GM12878 (cell line): ENCODE measurements at regions not wholly inside any gene's neighbourhood (a gene's known extent, or its start where the extent isn't known, plus 50 kb on each side); places are given as distances from the start of the nearest gene placed in this dataset.

Source experiments
- BCL3 ChIP-seq: IDR thresholded peaks from 2 replicates; pipeline ENCODE4 v1.6.1; 2011; ENCODE audit warnings: borderline replicate concordance, low read depth, mild to moderate bottlenecking, moderate library complexity, low read length; ENCODE audit not compliant: insufficient read depth, poor library complexity, severe bottlenecking
- CBX5 ChIP-seq: sonication (generic); IDR thresholded peaks from 2 replicates; pipeline ENCODE4 v1.6.1; 2016; ENCODE audit warnings: low read depth, moderate library complexity, mild to moderate bottlenecking, inconsistent platforms
- CHD2 ChIP-seq: IDR thresholded peaks from 2 replicates; pipeline ENCODE4 v1.6.1; 2011; ENCODE audit warnings: low read depth, low read length, improper control_type of control experiment, borderline replicate concordance
- CTCF ChIP-seq, 3 experiments: IDR thresholded peaks in 2 of 3; conservative IDR thresholded peaks in 1 of 3; 2 replicates each; pipeline ENCODE4 v1.5.1; 2011; ENCODE audit warnings: low read depth in 3 of 3, low read length in 3 of 3, mild to moderate bottlenecking in 3 of 3, control low read depth in 2 of 3, moderate library complexity in 2 of 3, inconsistent platforms in 1 of 3, mixed read lengths in 1 of 3; ENCODE audit not compliant: control insufficient read depth in 2 of 3, insufficient read depth in 1 of 3; ENCODE audit errors: extremely low read depth in 1 of 3
- EGR1 ChIP-seq, 2 experiments: IDR thresholded peaks; 1 replicate in 1 of 2; 2 replicates in 1 of 2; pipeline ENCODE4 v1.6.1; 2011 to 2012; ENCODE audit warnings: low read depth in 2 of 2, low read length in 2 of 2, borderline replicate concordance in 1 of 2, mild to moderate bottlenecking in 1 of 2, moderate library complexity in 1 of 2
- EP300 ChIP-seq, 2 experiments: fragments of 150-350 bp in 1 of 2; IDR thresholded peaks; 2 replicates each; pipeline ENCODE4 v1.6.1; 2011 to 2012; ENCODE audit warnings: low read depth in 2 of 2, low read length in 2 of 2, borderline replicate concordance in 1 of 2, improper control_type of control experiment in 1 of 2, inconsistent platforms in 1 of 2; ENCODE audit not compliant: control insufficient read depth in 1 of 2
- EZH2 ChIP-seq: IDR thresholded peaks from 2 replicates; pipeline ENCODE4 v1.6.1; 2012; ENCODE audit warnings: low read depth, mild to moderate bottlenecking, control low read depth, inconsistent platforms, low read length, borderline replicate concordance; ENCODE audit not compliant: control insufficient read depth
- MTA3 ChIP-seq: IDR thresholded peaks from 2 replicates; pipeline ENCODE4 v1.6.1; 2012; ENCODE audit warnings: low read length, inconsistent platforms, borderline replicate concordance
- NFIC ChIP-seq: IDR thresholded peaks from 2 replicates; pipeline ENCODE4 v1.6.1; 2012; ENCODE audit warnings: low read depth, mild to moderate bottlenecking, inconsistent platforms, low read length, moderate library complexity
- PAX5 ChIP-seq: IDR thresholded peaks from 2 replicates; pipeline ENCODE4 v1.6.1; 2011; ENCODE audit warnings: low read depth, low read length, borderline replicate concordance
- POLR2AphosphoS5 ChIP-seq: IDR thresholded peaks from 2 replicates; pipeline ENCODE4 v1.6.1; 2011; ENCODE audit warnings: mild to moderate bottlenecking, low read length, inconsistent platforms
- SRF ChIP-seq, 2 experiments: IDR thresholded peaks; 2 replicates each; pipeline ENCODE4 v1.6.1; 2011; ENCODE audit warnings: low read depth in 2 of 2, low read length in 2 of 2, mild to moderate bottlenecking in 1 of 2, moderate library complexity in 1 of 2
- ZNF274 ChIP-seq: IDR thresholded peaks from one replicate; pipeline ENCODE4 v1.8.0; 2011; ENCODE audit not compliant: insufficient read length, insufficient read depth

DNA sequence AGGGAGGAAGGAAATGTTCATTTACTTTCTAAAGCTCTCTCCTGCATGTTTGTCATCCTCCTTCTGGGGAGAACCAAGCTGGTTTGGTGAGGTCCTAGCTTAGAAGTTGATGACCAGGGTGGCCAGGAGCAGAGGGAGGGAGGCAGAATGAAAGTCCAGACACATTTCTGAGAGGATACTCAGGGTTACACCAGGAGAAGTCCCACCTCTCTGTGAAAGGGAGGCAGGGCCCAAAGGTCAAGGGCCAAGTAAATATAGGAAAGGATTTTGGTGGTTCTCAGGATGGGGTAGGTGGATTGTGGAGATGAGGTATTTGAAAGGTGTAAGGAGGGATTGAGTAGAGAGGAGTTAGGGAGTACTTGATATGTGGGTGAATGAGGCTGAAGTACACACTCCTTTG is 58.0 kb upstream of the FBXO11 start:
- no peak for TF ChIP-seq CTCF (IDR thresholded peaks at IDR 0.05 in 2 of 3, conservative IDR thresholded peaks at IDR 0.05 in 1 of 3; ENCODE audit: control insufficient read depth in 2 of 3, extremely low read depth in 1 of 3, insufficient read depth in 1 of 3, low read depth in 3 of 3, low read length in 3 of 3)
- no peak for TF ChIP-seq ZNF274
- no peak for TF ChIP-seq BCL3
- TF ChIP-seq POLR2AphosphoS5 = no peak
- TF ChIP-seq EP300 (IDR thresholded peaks at IDR 0.05; ENCODE audit: borderline replicate concordance in 1 of 2, control insufficient read depth in 1 of 2, low read depth in 2 of 2, low read length in 2 of 2) = no peak
- TF ChIP-seq MTA3 = no peak
- no peak for TF ChIP-seq SRF (IDR thresholded peaks at IDR 0.05; ENCODE audit: low read depth in 2 of 2, low read length in 2 of 2)
- no peak for TF ChIP-seq NFIC
- no peak for TF ChIP-seq EZH2
- TF ChIP-seq EGR1 (IDR thresholded peaks at IDR 0.05; ENCODE audit: borderline replicate concordance in 1 of 2, low read depth in 2 of 2, low read length in 2 of 2) = no peak
- no peak for TF ChIP-seq CHD2
- no peak for TF ChIP-seq PAX5
- TF ChIP-seq CBX5 = no peak
